ENCODE measurements at regions not wholly inside any gene's neighbourhood (a gene's known extent, or its start where the extent isn't known, plus 50 kb on each side); places are given as distances from the start of the nearest gene placed in this dataset.

DNA sequence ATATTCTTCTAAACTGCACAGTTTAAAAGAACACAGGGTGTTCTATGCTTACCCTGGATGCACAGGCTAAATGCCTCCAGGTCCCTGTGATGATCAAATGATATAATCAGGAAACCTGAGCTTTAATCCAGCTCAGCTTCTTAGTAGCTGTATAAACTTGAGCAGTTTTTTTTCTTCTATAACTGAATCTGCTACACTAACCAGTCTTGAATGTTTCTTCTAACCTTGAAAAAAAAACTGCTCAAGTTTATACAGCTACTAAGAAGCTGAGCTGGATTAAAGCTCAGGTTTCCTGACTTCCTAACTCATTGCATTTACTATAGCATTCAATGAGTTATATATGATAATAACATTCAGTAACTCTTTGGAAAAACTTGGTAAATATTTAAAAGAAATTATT is 358.2 kb downstream of the CD109 start:
- Histone ChIP-seq H3K4me3 (no peak overlapping the region), H3K36me3 (no peaks in the 10 kb centered on the region), H3K27me3 (no peaks in the 10 kb centered on the region), H3K27ac (no peak overlapping the region), H3K9me3 (no peaks in the 10 kb centered on the region), H3K4me1 (no peaks in the 10 kb centered on the region)
- TF ChIP-seq, protein P1, sequence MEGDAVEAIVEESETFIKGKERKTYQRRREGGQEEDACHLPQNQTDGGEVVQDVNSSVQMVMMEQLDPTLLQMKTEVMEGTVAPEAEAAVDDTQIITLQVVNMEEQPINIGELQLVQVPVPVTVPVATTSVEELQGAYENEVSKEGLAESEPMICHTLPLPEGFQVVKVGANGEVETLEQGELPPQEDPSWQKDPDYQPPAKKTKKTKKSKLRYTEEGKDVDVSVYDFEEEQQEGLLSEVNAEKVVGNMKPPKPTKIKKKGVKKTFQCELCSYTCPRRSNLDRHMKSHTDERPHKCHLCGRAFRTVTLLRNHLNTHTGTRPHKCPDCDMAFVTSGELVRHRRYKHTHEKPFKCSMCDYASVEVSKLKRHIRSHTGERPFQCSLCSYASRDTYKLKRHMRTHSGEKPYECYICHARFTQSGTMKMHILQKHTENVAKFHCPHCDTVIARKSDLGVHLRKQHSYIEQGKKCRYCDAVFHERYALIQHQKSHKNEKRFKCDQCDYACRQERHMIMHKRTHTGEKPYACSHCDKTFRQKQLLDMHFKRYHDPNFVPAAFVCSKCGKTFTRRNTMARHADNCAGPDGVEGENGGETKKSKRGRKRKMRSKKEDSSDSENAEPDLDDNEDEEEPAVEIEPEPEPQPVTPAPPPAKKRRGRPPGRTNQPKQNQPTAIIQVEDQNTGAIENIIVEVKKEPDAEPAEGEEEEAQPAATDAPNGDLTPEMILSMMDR (IDR thresholded peaks at IDR 0.05) = no peak
- no peak for TF ChIP-seq POLR2A (IDR thresholded peaks at IDR 0.05)
- no peak for TF ChIP-seq POLR2AphosphoS5 (IDR thresholded peaks at IDR 0.05)
- intact Hi-C loops (cut with DNase I; ENCODE audit: low total_unique reads) = no loop called here
- DNase-seq (ENCODE audit: low spot score in 2 of 2) = no peak

DNA sequence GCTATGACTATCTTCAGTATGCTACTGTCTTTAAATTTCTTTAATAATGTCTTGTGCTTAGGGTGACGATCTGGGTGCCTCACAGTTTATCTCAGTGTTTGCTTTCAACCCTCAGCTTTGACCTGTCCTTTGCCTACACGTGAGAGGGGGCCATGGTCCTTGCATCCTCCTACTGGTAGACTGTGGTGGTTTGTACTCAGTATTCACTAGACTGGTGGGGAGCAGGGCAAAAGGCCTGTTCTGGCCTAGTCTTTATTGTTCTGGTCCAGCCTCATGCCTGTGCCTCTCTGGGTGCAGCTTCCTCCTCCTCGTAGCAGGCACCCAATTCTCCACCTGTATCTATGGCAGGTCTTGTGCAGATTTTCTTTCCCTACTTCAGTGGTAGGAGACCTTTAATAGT is 354.9 kb downstream of the CD109 start:
- no peaks in the 10 kb centered on the region for H3K27me3 ChIP-seq
- TF ChIP-seq POLR2A (IDR thresholded peaks at IDR 0.05) (no peak), POLR2AphosphoS5 (IDR thresholded peaks at IDR 0.05) (no peak)
- TF ChIP-seq, protein P1 (IDR thresholded peaks at IDR 0.05) = no peak
- no peaks in the 10 kb centered on the region for H3K36me3 ChIP-seq
- H3K27ac ChIP-seq = no peak overlapping the region
- intact Hi-C loops (cut with DNase I; ENCODE audit: low total_unique reads) = no loop called here
- H3K4me3 ChIP-seq = no peak overlapping the region
- no peaks in the 10 kb centered on the region for H3K9me3 ChIP-seq
- no peak for DNase-seq (ENCODE audit: low spot score in 2 of 2)
- H3K4me1 ChIP-seq = no peaks in the 10 kb centered on the region

DNA sequence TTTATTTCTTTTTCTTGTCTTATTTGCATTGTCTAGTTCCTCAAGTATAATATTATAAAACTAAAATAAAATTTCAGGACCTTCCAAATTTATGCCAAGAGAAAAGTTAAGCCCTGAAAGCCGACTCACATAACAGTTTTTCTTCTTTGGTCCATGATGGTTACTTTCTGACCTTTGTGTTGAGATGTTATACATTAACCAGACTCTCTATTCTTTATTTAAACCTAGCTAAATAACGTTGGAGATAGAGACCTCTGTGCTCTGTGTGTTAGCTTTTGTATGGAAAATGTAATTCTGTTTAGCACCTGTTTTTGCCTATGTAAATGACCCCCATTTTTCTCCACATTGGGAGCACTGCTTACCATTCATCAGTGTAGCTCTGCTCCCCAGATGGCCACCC is 352.4 kb downstream of the CD109 start:
- DNase-seq (ENCODE audit: low spot score in 2 of 2) = no peak
- Histone ChIP-seq H3K9me3 (no peaks in the 10 kb centered on the region), H3K27me3 (no peaks in the 10 kb centered on the region), H3K36me3 (no peaks in the 10 kb centered on the region), H3K4me3 (no peak overlapping the region), H3K4me1 (no peaks in the 10 kb centered on the region), H3K27ac (no peak overlapping the region)
- no peak for TF ChIP-seq POLR2A (IDR thresholded peaks at IDR 0.05)
- no peak for TF ChIP-seq POLR2AphosphoS5 (IDR thresholded peaks at IDR 0.05)
- TF ChIP-seq, protein P1 (IDR thresholded peaks at IDR 0.05) = no peak
- intact Hi-C loops (cut with DNase I; ENCODE audit: low total_unique reads) = no loop called here

DNA sequence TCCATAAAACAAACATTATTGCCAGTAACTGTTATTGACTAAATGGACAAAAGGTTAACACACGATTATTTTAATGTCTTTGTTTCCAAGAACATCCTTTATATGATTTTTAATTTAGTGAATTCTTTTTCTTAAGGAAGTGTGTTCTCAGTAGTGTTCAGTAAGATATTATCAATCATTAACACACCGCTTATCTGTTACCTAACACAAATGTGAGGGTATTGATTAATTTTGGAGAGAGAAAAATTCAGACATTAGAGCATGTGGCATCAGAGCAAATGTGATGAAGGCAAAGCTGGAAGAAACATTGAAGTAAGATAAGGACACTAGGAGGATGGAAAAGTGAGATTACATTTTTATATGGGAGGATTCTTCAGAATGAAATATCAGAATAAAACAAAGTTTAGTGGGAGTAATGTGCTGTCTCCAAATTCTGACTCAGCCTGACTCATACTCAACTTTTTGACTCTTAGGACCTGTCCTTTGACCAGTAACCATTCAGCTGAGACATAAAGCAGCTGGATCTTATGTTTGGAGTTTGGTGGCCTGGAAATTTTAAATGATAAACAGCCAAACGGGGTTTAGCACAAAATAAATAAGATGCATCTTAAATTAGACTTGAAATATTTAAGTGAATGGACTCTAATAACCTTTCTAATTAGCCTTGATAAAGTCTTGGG is 348.6 kb downstream of the CD109 start:
- TF ChIP-seq, protein P1 (IDR thresholded peaks at IDR 0.05) = no peak
- DNase-seq (ENCODE audit: low spot score in 2 of 2) = no peak
- Histone ChIP-seq H3K9me3 (no peaks in the 10 kb centered on the region), H3K27ac (no peak overlapping the region), H3K4me1 (no peaks in the 10 kb centered on the region), H3K36me3 (no peaks in the 10 kb centered on the region), H3K27me3 (no peaks in the 10 kb centered on the region), H3K4me3 (no peak overlapping the region)
- intact Hi-C loops (cut with DNase I; ENCODE audit: low total_unique reads) = no loop called here

DNA sequence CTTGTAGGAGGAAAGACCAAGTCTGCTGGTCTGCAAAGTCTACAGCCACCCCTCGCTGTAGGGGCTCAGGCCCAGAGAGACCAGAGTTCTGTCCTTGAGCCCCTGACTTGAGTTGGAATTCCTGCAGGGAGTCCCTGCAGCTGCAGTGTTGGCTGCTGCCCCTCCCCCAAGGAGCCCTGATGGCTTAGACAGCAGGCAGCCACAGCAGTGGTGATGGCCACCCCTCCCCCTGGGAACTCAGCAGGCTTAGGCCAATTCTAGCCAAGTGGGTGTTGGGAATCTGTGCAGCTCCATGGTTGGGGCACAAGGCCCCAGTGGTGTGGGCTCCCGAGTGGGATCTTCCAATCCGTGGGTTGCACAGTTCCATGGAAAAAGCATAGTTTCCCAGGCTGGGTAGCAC is 345.4 kb downstream of the CD109 start:
- DNase-seq (ENCODE audit: low spot score in 2 of 2) = no peak
- H3K27me3 ChIP-seq = no peaks in the 10 kb centered on the region
- no peak overlapping the region for H3K4me3 ChIP-seq
- no peaks in the 10 kb centered on the region for H3K4me1 ChIP-seq
- H3K9me3 ChIP-seq = no peaks in the 10 kb centered on the region
- intact Hi-C loops (cut with DNase I; ENCODE audit: low total_unique reads) = no loop called here
- TF ChIP-seq, protein P1 (IDR thresholded peaks at IDR 0.05) = no peak
- TF ChIP-seq POLR2AphosphoS5 (IDR thresholded peaks at IDR 0.05) = no peak
- TF ChIP-seq POLR2A (IDR thresholded peaks at IDR 0.05) = no peak
- no peak overlapping the region for H3K27ac ChIP-seq
- H3K36me3 ChIP-seq = no peaks in the 10 kb centered on the region

Measured in breast epithelium (tissue), 4 donors.